PC-9 (cell line): ENCODE measurements at regions not wholly inside any gene's neighbourhood (a gene's known extent, or its start where the extent isn't known, plus 50 kb on each side); places are given as distances from the start of the nearest gene placed in this dataset.

Experiments
- BruUV-seq: library from RNA; stranded (reverse); fragments of 400-500 nt; replicated peaks from 2 replicates; lab custom pipeline; 2021; lab: Mats Ljungman, UMichigan
- CTCF ChIA-PET: fragments of 300-600 bp; sonication (Branson Sonifier 250); formaldehyde crosslinking; loops from one replicate; lab custom pipeline; 2022; ENCODE audit warnings: antibody characterized with exemption; lab: Charles Lee
- POLR2A ChIA-PET: fragments of 300-600 bp; sonication (Branson Sonifier 250); formaldehyde crosslinking; loops from one replicate; lab custom pipeline; 2022; ENCODE audit warnings: antibody characterized with exemption; ENCODE audit not compliant: unreplicated experiment; lab: Charles Lee
- DNase-seq, 2 experiments: peaks; one replicate each; pipeline versions ENCODE4 v3.0.0 to v3.0.0-alpha.2; 2015 to 2022; ENCODE audit warnings: mixed read lengths in 1 of 2
- H2AFZ ChIP-seq: fragments of 200-600 bp; sonication (generic); 2 replicates; pipeline ENCODE4 v1.8.1; 2017; ENCODE audit warnings: antibody characterized with exemption
- H3F3A ChIP-seq: fragments of 200-600 bp; sonication (generic); 2 replicates; pipeline ENCODE4 v1.8.1; 2017; ENCODE audit warnings: antibody characterized with exemption, mild to moderate bottlenecking, low read depth; ENCODE audit not compliant: insufficient read depth
- H3K27ac ChIP-seq: fragments of 200-600 bp; sonication (generic); 2 replicates; pipeline ENCODE4 v1.6.1; 2016; ENCODE audit warnings: mixed run types
- H3K27me3 ChIP-seq: fragments of 200-600 bp; sonication (generic); 2 replicates; pipeline ENCODE4 v1.6.1; 2016; ENCODE audit warnings: low read depth, mixed run types; ENCODE audit not compliant: insufficient read depth
- H3K36me3 ChIP-seq: fragments of 200-600 bp; sonication (generic); 2 replicates; pipeline ENCODE4 v1.6.1; 2016; ENCODE audit warnings: low read depth, mixed run types
- H3K4me1 ChIP-seq: fragments of 200-600 bp; sonication (generic); replicated peaks from 2 replicates; pipeline ENCODE4 v1.6.1; 2016; ENCODE audit warnings: mixed run types; ENCODE audit not compliant: insufficient read depth
- H3K4me2 ChIP-seq: fragments of 200-600 bp; sonication (generic); 2 replicates; pipeline ENCODE4 v1.6.1; 2017; ENCODE audit warnings: mixed run types
- H3K4me3 ChIP-seq: fragments of 200-600 bp; sonication (generic); 2 replicates; pipeline ENCODE4 v1.6.1; 2016; ENCODE audit warnings: mixed run types
- H3K79me2 ChIP-seq: fragments of 200-600 bp; sonication (generic); 2 replicates; pipeline ENCODE4 v1.6.1; 2017; ENCODE audit warnings: low read depth, mixed run types
- H3K9me2 ChIP-seq: fragments of 200-600 bp; sonication (generic); 2 replicates; pipeline ENCODE4 v1.8.1; 2017; ENCODE audit warnings: mild to moderate bottlenecking; ENCODE audit not compliant: insufficient read depth
- H3K9me3 ChIP-seq: fragments of 200-600 bp; sonication (generic); 2 replicates; pipeline ENCODE4 v1.8.1; 2016; ENCODE audit warnings: low read depth; ENCODE audit not compliant: insufficient read depth
- H4K20me1 ChIP-seq: fragments of 200-600 bp; sonication (generic); 2 replicates; pipeline ENCODE4 v1.8.1; 2017; ENCODE audit not compliant: insufficient read depth
- EZH2 ChIP-seq: fragments of 200-600 bp; sonication (generic); IDR thresholded peaks from 2 replicates; pipeline ENCODE4 v1.8.0; 2017; ENCODE audit warnings: antibody characterized with exemption, low read depth
- intact Hi-C: fragments of 100-400 bp; cut with micrococcal nuclease; formaldehyde crosslinking; loops from one replicate; pipeline ENCODE4 v1.10.0; 2022; ENCODE audit not compliant: unreplicated experiment
- TF ChIP-seq, protein P1 (sequence below): fragments of 200-600 bp; sonication (generic); conservative IDR thresholded peaks from 2 replicates; pipeline ENCODE4 v1.6.1; 2017; ENCODE audit warnings: mixed run types, antibody characterized with exemption, mild to moderate bottlenecking, moderate library complexity

DNA sequence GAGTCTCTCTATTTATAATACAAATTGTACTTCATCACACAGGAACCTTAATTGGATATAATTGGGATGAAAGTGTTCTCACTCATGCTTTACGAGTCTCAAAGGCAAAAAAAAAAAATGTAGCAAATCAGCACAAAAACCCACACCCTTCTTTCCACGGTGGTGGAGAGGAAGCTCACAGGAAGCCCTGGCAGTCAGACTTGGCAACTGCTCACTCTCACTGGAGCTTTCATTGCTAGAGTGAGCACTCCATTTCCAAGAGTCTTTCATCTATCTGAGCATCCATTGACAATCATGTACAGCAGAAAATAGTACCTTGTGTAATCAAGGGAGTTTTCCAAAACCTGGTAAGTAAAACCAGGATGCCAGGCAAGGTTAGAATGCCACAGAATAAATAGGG lies 2159.4 kb upstream of the AGA start:
- H3K9me2 ChIP-seq: no peaks in the 10 kb centered on the region
- H3K27ac ChIP-seq: no peak overlapping the region
- no peaks in the 10 kb centered on the region for H3K79me2 ChIP-seq
- ChIA-PET POLR2A (no interaction called here), CTCF (interaction anchor here (0.6 kb wide), 1 partner anchor 451 kb away, joined by 4 read pairs; no protein-coding TSS in a partner anchor)
- no peaks in the 10 kb centered on the region for H3K27me3 ChIP-seq
- no peak overlapping the region for H3K4me3 ChIP-seq
- no peaks in the 10 kb centered on the region for H3K9me3 ChIP-seq
- H3K4me2 ChIP-seq: no peak overlapping the region
- no peaks in the 10 kb centered on the region for H3K36me3 ChIP-seq
- H3K4me1 ChIP-seq: no peaks in the 10 kb centered on the region
- no TSS peak for BruUV-seq
- H2AFZ ChIP-seq: no peak overlapping the region
- H4K20me1 ChIP-seq: no peaks in the 10 kb centered on the region
- TF ChIP-seq EZH2: no peak
- TF ChIP-seq, protein P1, sequence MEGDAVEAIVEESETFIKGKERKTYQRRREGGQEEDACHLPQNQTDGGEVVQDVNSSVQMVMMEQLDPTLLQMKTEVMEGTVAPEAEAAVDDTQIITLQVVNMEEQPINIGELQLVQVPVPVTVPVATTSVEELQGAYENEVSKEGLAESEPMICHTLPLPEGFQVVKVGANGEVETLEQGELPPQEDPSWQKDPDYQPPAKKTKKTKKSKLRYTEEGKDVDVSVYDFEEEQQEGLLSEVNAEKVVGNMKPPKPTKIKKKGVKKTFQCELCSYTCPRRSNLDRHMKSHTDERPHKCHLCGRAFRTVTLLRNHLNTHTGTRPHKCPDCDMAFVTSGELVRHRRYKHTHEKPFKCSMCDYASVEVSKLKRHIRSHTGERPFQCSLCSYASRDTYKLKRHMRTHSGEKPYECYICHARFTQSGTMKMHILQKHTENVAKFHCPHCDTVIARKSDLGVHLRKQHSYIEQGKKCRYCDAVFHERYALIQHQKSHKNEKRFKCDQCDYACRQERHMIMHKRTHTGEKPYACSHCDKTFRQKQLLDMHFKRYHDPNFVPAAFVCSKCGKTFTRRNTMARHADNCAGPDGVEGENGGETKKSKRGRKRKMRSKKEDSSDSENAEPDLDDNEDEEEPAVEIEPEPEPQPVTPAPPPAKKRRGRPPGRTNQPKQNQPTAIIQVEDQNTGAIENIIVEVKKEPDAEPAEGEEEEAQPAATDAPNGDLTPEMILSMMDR: no peak
- intact Hi-C loops: no loop called here
- no peaks in the 10 kb centered on the region for H3F3A ChIP-seq
- no peak for DNase-seq

DNA sequence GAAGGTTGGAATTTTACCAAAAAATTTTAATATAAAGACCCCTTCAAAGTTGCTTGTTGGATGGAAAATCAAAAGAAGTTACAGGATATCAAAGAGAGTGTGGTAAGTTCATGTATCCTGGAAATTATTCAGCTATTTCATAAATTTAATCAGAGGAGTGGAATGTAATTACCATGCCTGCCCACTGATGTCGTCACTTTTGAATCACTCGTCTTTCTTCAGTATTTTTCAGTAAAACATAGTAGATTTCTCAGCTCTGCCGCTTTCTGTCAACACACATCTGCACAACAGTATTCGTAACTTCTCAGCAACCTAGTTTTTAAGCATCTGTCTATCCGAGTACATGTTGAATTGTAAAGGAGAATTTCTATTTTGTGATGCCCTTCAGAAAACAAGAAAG lies 2163.0 kb upstream of the AGA start:
- Histone ChIP-seq H3K4me1 (no peaks in the 10 kb centered on the region), H3K27me3 (no peaks in the 10 kb centered on the region), H2AFZ (no peak overlapping the region), H3F3A (no peaks in the 10 kb centered on the region), H3K4me3 (no peak overlapping the region), H3K9me2 (no peaks in the 10 kb centered on the region), H3K9me3 (no peaks in the 10 kb centered on the region), H4K20me1 (no peaks in the 10 kb centered on the region), H3K4me2 (no peak overlapping the region), H3K36me3 (no peaks in the 10 kb centered on the region), H3K79me2 (no peaks in the 10 kb centered on the region), H3K27ac (no peak overlapping the region)
- no TSS peak for BruUV-seq
- no peak for TF ChIP-seq EZH2
- TF ChIP-seq, protein P1: no peak
- POLR2A ChIA-PET: no interaction called here
- intact Hi-C loops: no loop called here
- CTCF ChIA-PET: no interaction called here
- no peak for DNase-seq

DNA sequence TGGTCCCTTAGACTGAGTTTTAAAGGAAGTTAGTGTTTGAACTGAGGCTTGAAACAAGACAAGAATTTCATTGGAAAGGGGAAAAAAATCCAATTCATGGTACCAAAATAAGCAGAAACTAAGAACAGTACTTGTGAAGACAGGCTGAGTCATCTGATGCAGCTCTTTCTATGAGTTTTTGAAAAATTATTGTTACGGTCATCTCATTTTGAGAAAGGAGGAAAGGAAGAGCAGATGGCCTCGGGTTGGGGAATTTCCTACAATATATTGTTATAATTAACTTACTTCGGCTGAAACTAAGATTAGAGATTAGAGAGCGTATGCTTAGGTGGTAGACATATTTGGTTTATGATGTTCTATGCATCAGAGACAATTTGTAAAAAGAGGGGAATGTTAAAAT lies 2164.8 kb upstream of the AGA start:
- no peak for TF ChIP-seq EZH2
- TF ChIP-seq, protein P1: no peak
- H3K79me2 ChIP-seq: no peaks in the 10 kb centered on the region
- POLR2A ChIA-PET: no interaction called here
- no TSS peak for BruUV-seq
- no peaks in the 10 kb centered on the region for H3K36me3 ChIP-seq
- no peak overlapping the region for H3K4me2 ChIP-seq
- H3K27ac ChIP-seq: no peak overlapping the region
- no peaks in the 10 kb centered on the region for H3K9me2 ChIP-seq
- H3K4me1 ChIP-seq: no peaks in the 10 kb centered on the region
- intact Hi-C loops: no loop called here
- no peaks in the 10 kb centered on the region for H3K9me3 ChIP-seq
- H3F3A ChIP-seq: no peaks in the 10 kb centered on the region
- H3K27me3 ChIP-seq: no peaks in the 10 kb centered on the region
- DNase-seq: no peak
- no peak overlapping the region for H2AFZ ChIP-seq
- CTCF ChIA-PET: no interaction called here
- no peaks in the 10 kb centered on the region for H4K20me1 ChIP-seq
- H3K4me3 ChIP-seq: no peak overlapping the region
